ENCODE measurements at regions not wholly inside any gene's neighbourhood (a gene's known extent, or its start where the extent isn't known, plus 50 kb on each side); places are given as distances from the start of the nearest gene placed in this dataset.

- DNase-seq (ENCODE audit: low spot score) = no peak
Measured at GRCh38 chr2:9756692-9757250, 86.5 kb upstream of the TAF1B start.

- peak; percentile 66 for DNase-seq (ENCODE audit: low spot score)
Measured at GRCh38 chr2:9757501-9758264, 85.6 kb upstream of the TAF1B start.

GRCh38 chr2:9758741-9759140, 84.5 kb upstream of the TAF1B start:
- no peak for DNase-seq (ENCODE audit: low spot score)

GRCh38 chr2:9760069-9760901, 83.0 kb upstream of the TAF1B start:
- DNase-seq (ENCODE audit: low spot score) = no peak

GRCh38 chr2:9760902-9761228, 82.4 kb upstream of the TAF1B start:
- no peak for DNase-seq (ENCODE audit: low spot score)

- DNase-seq (ENCODE audit: low spot score) = no peak
Measured at GRCh38 chr2:9761577-9761976, 81.7 kb upstream of the TAF1B start.

- no peak for DNase-seq (ENCODE audit: low spot score)
Measured at GRCh38 chr2:9762164-9762563, 81.1 kb upstream of the TAF1B start.

- DNase-seq (ENCODE audit: low spot score) = no peak
Measured at GRCh38 chr2:9762941-9763340, 80.3 kb upstream of the TAF1B start.

GRCh38 chr2:9763356-9764152, 79.7 kb upstream of the TAF1B start:
- DNase-seq (ENCODE audit: low spot score) = no peak

- no peak for DNase-seq (ENCODE audit: low spot score)
Measured at GRCh38 chr2:9764153-9764778, 79.0 kb upstream of the TAF1B start.

- DNase-seq (ENCODE audit: low spot score) = no peak
Measured at GRCh38 chr2:9765611-9766531, 77.4 kb upstream of the TAF1B start.

GRCh38 chr2:9767656-9768281, 75.5 kb upstream of the TAF1B start:
- no peak for DNase-seq (ENCODE audit: low spot score)

- peak; percentile 85 for DNase-seq (ENCODE audit: low spot score)
Measured at GRCh38 chr2:9768388-9768787, 74.9 kb upstream of the TAF1B start.

- DNase-seq (ENCODE audit: low spot score) = no peak
Measured at GRCh38 chr2:9769171-9770005, 73.9 kb upstream of the TAF1B start.

GRCh38 chr2:9770006-9770307, 73.3 kb upstream of the TAF1B start:
- DNase-seq (ENCODE audit: low spot score) = no peak

- peak; percentile 79 for DNase-seq (ENCODE audit: low spot score)
Measured at GRCh38 chr2:9770308-9771100, 72.8 kb upstream of the TAF1B start.

- DNase-seq (ENCODE audit: low spot score) = no peak
Measured at GRCh38 chr2:9771101-9771449, 72.2 kb upstream of the TAF1B start.

GRCh38 chr2:9771481-9772017, 71.7 kb upstream of the TAF1B start:
- DNase-seq (ENCODE audit: low spot score) = no peak

Measured in ecto neural progenitor cell (in vitro differentiated cells).